Body of pancreas (tissue), 4 donors: ENCODE measurements at regions not wholly inside any gene's neighbourhood (a gene's known extent, or its start where the extent isn't known, plus 50 kb on each side); places are given as distances from the start of the nearest gene placed in this dataset.
"Not testable (repeated sequence)": the region's sequence is repeated elsewhere in the genome, so short reads cannot be mapped to it uniquely, and the experiment has no call there.

Experiments used
- ATAC-seq: fragments of 150-250 bp; one replicate; pipeline ENCODE4 v1.9.1; 2016
- DNase-seq, 4 donors: peaks; one replicate each; pipeline ENCODE4 v3.0.0-alpha.2; 2019
- H3K27ac ChIP-seq, 4 donors: fragments of 200-600 bp; sonication (generic); 1 replicate in 3 of 4; 2 replicates in 1 of 4; pipeline versions ENCODE4 v1.5.1 to v1.6.1; 2016 to 2019; ENCODE audit warnings: mild to moderate bottlenecking in 1 of 4, mixed read lengths in 1 of 4, moderate library complexity in 1 of 4
- H3K27me3 ChIP-seq, 2 donors: fragments of 200-600 bp; sonication (generic); one replicate each; pipeline ENCODE4 v1.6.0; 2016; ENCODE audit warnings: mild to moderate bottlenecking in 1 of 2
- H3K36me3 ChIP-seq, 2 donors: fragments of 200-600 bp; sonication (generic); replicated peaks in 1 of 2; 2 replicates each; pipeline ENCODE4 v1.5.1; 2016; ENCODE audit warnings: low read depth in 2 of 2; ENCODE audit not compliant: insufficient read depth in 1 of 2
- H3K4me1 ChIP-seq: fragments of 200-600 bp; sonication (generic); one replicate; pipeline ENCODE4 v1.6.0; 2016
- H3K4me3 ChIP-seq, 2 donors: fragments of 200-600 bp; sonication (generic); 1 replicate in 1 of 2; 2 replicates in 1 of 2; pipeline ENCODE4 v1.5.1; 2016 to 2019
- H3K9me3 ChIP-seq, 3 donors: fragments of 200-600 bp; sonication (generic); 1 replicate in 2 of 3; 2 replicates in 1 of 3; pipeline ENCODE4 v1.5.1; 2016
- POLR2A ChIP-seq, 3 donors: fragments of 450-650 bp; IDR thresholded peaks; one replicate each; pipeline ENCODE4 v1.6.1; 2016; ENCODE audit warnings: antibody characterized with exemption in 3 of 3, mild to moderate bottlenecking in 2 of 3
- WGBS, 2 donors: methylation state at CpG; one replicate each; pipeline ENCODE4 v1.1.5; 2017; 5-methylcytosine and 5-hydroxymethylcytosine counted together
- intact Hi-C: fragments of 100-400 bp; cut with DNase I; formaldehyde crosslinking; loops from one replicate; pipeline ENCODE4 v1.15.1; 2023
- TF ChIP-seq, protein P1 (sequence below), 7 experiments: fragments of 450-650 bp in 4 of 7; fragments of 200-600 bp in 3 of 7; sonication (generic) in 3 of 7; IDR thresholded peaks; one replicate each; pipeline ENCODE4 v1.5.1; 2016 to 2019; ENCODE audit warnings: antibody characterized with exemption in 7 of 7

DNA sequence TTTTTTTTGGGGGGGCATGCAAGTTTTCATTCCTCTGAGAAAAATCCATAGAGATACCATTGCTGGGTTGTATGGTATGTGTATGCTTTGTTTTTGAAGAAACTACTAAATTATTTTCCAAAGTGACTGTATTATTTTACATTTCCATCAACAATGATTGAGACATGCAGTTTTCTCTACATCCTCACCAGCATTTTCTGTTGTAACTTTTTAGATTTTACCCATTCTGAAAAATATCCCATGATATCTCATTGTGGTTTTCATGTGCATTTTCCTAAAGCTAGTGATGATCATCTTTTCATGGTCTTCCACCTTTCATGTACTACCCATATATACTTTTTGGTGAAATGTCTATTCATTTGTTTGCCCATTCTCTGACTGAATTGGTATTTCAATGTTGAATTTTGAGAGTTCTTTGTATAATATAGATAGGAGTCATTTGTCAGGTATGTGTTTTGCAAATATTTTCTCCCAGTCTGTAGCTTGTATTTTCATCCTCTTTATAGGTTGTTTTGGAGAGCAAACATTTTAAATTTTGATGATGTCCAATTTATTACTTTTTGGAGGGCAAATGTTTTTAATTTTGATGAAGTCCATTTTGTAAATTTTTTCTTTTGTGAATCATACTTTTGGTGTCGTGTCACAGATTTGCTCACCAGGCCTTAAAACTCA, 827.5 kb upstream of the CITED2 start:
- Histone ChIP-seq H3K27ac (no peak overlapping the region), H3K4me3 (no peak overlapping the region), H3K9me3 (no peaks in the 10 kb centered on the region), H3K27me3 (no peaks in the 10 kb centered on the region), H3K4me1 (no peaks in the 10 kb centered on the region), H3K36me3 (no peaks in the 10 kb centered on the region)
- intact Hi-C loops = no loop called here
- 81 to 83% methylated on average over 1 of the region's 1 CpG for WGBS, 2 donors
- no peak for ATAC-seq
- no peak for TF ChIP-seq POLR2A (IDR thresholded peaks at IDR 0.05)
- TF ChIP-seq, protein P1, sequence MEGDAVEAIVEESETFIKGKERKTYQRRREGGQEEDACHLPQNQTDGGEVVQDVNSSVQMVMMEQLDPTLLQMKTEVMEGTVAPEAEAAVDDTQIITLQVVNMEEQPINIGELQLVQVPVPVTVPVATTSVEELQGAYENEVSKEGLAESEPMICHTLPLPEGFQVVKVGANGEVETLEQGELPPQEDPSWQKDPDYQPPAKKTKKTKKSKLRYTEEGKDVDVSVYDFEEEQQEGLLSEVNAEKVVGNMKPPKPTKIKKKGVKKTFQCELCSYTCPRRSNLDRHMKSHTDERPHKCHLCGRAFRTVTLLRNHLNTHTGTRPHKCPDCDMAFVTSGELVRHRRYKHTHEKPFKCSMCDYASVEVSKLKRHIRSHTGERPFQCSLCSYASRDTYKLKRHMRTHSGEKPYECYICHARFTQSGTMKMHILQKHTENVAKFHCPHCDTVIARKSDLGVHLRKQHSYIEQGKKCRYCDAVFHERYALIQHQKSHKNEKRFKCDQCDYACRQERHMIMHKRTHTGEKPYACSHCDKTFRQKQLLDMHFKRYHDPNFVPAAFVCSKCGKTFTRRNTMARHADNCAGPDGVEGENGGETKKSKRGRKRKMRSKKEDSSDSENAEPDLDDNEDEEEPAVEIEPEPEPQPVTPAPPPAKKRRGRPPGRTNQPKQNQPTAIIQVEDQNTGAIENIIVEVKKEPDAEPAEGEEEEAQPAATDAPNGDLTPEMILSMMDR (IDR thresholded peaks at IDR 0.05) = no peak
- DNase-seq = no peak

DNA sequence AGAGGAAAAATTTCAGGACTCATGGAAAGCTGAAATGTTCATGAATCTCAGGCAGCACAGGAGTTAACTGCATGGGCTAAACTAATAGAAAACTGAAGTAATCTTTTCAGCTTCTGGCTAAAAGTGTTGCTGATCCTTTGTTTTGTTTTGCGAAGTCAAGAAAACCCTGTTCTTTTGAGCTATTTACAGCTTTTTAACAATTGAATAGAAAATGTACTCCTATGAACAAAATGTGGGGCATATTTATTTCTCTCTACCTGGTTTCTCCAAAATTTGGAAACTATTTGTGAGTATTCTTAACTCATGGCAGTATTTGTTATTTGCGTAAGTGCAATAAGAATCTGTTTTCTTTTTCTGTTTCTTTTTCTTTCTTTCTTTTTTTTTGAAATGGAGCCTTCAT, 818.8 kb upstream of the CITED2 start:
- 90 to 94% methylated on average over 2 of the region's 2 CpGs for WGBS, 2 donors
- Histone ChIP-seq H3K27ac (no peak overlapping the region), H3K4me3 (no peak overlapping the region), H3K4me1 (no peaks in the 10 kb centered on the region), H3K9me3 (no peaks in the 10 kb centered on the region), H3K36me3 (no peaks in the 10 kb centered on the region), H3K27me3 (no peaks in the 10 kb centered on the region)
- DNase-seq = no peak
- intact Hi-C loops = no loop called here
- no peak for ATAC-seq
- no peak for TF ChIP-seq POLR2A (IDR thresholded peaks at IDR 0.05)
- TF ChIP-seq, protein P1 (IDR thresholded peaks at IDR 0.05) = no peak

- H3K4me3 ChIP-seq = no peak overlapping the region
- no peaks in the 10 kb centered on the region for H3K4me1 ChIP-seq
- no peaks in the 10 kb centered on the region for H3K9me3 ChIP-seq
- TF ChIP-seq, protein P1 (IDR thresholded peaks at IDR 0.05) = no peak
- no peak for TF ChIP-seq POLR2A (IDR thresholded peaks at IDR 0.05)
- WGBS, 2 donors = 94 to 97% methylated on average over 1 of the region's 1 CpG
- H3K27ac ChIP-seq = no peak overlapping the region
- intact Hi-C loops = no loop called here
- no peaks in the 10 kb centered on the region for H3K36me3 ChIP-seq
- no peaks in the 10 kb centered on the region for H3K27me3 ChIP-seq
- DNase-seq (no peak), ATAC-seq (no peak)
These were observed 817.6 kb upstream of the CITED2 start for GRCh38 chr6:140192018-140192417.

GRCh38 chr6:140189263-140189662, 814.8 kb upstream of the CITED2 start:
- H3K36me3 ChIP-seq, H3K9me3 ChIP-seq, ATAC-seq, H3K4me1 ChIP-seq, H3K4me3 ChIP-seq, DNase-seq, H3K27ac ChIP-seq, H3K27me3 ChIP-seq, intact Hi-C loops: not testable (repeated sequence)
- 72 to 79% methylated on average over 1 of the region's 1 CpG for WGBS, 2 donors

DNA sequence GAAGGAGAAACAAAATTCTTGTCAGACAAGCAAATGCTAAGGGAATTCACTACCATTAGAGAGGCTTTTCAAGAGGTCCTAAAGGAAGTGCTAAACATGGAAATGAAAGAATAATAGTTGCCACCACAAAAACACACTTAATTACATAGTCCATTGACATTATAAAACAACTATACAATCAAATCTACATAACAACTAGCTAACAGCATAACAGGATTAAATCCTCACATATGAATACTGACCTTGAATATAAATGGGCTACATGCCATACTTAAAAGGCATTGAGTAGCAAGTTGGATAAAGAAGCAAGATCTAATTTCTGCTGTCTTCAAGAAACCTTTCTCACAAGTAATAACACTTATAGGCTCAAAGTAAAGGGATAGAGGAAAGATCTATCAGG, 811.5 kb upstream of the CITED2 start:
- no peaks in the 10 kb centered on the region for H3K9me3 ChIP-seq
- H3K27ac ChIP-seq = no peak overlapping the region
- DNase-seq = no peak
- intact Hi-C loops = no loop called here
- no peak for ATAC-seq
- no peaks in the 10 kb centered on the region for H3K27me3 ChIP-seq
- H3K4me1 ChIP-seq = no peaks in the 10 kb centered on the region
- H3K36me3 ChIP-seq = no peaks in the 10 kb centered on the region
- H3K4me3 ChIP-seq = no peak overlapping the region
- TF ChIP-seq, protein P1 (IDR thresholded peaks at IDR 0.05) = no peak
- no peak for TF ChIP-seq POLR2A (IDR thresholded peaks at IDR 0.05)
